ENCODE measurements at regions not wholly inside any gene's neighbourhood (a gene's known extent, or its start where the extent isn't known, plus 50 kb on each side); places are given as distances from the start of the nearest gene placed in this dataset.

GRCh38 chr11:112477152-112477551 is 216.5 kb upstream of the PLET1 start:
- TF ChIP-seq CTCF (conservative IDR thresholded peaks at IDR 0.05; ENCODE audit: low read depth, low read length) (no peak), RFX5 (IDR thresholded peaks at IDR 0.05; ENCODE audit: low read depth, low read length) (no peak), SMC3 (IDR thresholded peaks at IDR 0.05; ENCODE audit: low read depth, low read length) (no peak)
